Esophagus muscularis mucosa (tissue), 4 donors: ENCODE measurements at regions not wholly inside any gene's neighbourhood (a gene's known extent, or its start where the extent isn't known, plus 50 kb on each side); places are given as distances from the start of the nearest gene placed in this dataset.

Source experiments
- EP300 ChIP-seq: sonication (generic); formaldehyde crosslinking; IDR thresholded peaks from one replicate; pipeline ENCODE4 v1.6.1; 2017; ENCODE audit warnings: antibody characterized with exemption
- POLR2A ChIP-seq: fragments of 450-650 bp; IDR thresholded peaks from one replicate; pipeline ENCODE4 v1.6.1; 2017; ENCODE audit warnings: antibody characterized with exemption, moderate library complexity, mild to moderate bottlenecking, low read depth
- POLR2AphosphoS5 ChIP-seq, 2 donors: sonication (generic); formaldehyde crosslinking; IDR thresholded peaks; one replicate each; pipeline ENCODE4 v1.6.1; 2017; ENCODE audit warnings: antibody characterized with exemption in 2 of 2
- TF ChIP-seq, protein P1 (sequence below), 3 experiments: fragments of 200-600 bp in 2 of 3; fragments of 450-650 bp in 1 of 3; sonication (generic) in 2 of 3; IDR thresholded peaks; one replicate each; pipeline ENCODE4 v1.5.1; 2017 to 2019; ENCODE audit warnings: antibody characterized with exemption in 3 of 3, mild to moderate bottlenecking in 2 of 3, moderate library complexity in 1 of 3

DNA sequence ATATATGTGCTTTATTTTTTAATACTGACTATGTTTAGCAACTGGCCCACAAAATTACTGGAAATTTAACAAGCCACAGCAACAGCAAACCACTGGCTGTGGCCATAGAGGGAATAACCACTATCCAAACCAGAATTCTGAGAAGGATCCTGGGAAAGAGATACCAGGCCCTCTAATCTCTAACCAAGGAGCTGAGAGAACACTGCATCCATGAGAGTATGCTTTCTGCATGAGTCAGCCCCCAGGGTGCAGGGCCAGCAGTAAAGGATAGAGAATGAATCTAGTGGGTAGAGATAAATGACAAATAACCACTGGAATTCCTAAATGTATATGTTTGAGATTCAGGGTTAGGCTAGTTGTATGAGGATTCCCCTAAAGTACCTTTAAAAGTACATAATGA lies 221.8 kb downstream of the KIT start:
- TF ChIP-seq, protein P1, sequence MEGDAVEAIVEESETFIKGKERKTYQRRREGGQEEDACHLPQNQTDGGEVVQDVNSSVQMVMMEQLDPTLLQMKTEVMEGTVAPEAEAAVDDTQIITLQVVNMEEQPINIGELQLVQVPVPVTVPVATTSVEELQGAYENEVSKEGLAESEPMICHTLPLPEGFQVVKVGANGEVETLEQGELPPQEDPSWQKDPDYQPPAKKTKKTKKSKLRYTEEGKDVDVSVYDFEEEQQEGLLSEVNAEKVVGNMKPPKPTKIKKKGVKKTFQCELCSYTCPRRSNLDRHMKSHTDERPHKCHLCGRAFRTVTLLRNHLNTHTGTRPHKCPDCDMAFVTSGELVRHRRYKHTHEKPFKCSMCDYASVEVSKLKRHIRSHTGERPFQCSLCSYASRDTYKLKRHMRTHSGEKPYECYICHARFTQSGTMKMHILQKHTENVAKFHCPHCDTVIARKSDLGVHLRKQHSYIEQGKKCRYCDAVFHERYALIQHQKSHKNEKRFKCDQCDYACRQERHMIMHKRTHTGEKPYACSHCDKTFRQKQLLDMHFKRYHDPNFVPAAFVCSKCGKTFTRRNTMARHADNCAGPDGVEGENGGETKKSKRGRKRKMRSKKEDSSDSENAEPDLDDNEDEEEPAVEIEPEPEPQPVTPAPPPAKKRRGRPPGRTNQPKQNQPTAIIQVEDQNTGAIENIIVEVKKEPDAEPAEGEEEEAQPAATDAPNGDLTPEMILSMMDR (IDR thresholded peaks at IDR 0.05), result no peak
- no peak for TF ChIP-seq POLR2A
- TF ChIP-seq EP300, result no peak
- TF ChIP-seq POLR2AphosphoS5 (IDR thresholded peaks at IDR 0.05), result no peak
